Esophagus mucosa (tissue), 1 donor: ENCODE measurements at regions not wholly inside any gene's neighbourhood (a gene's known extent, or its start where the extent isn't known, plus 50 kb on each side); places are given as distances from the start of the nearest gene placed in this dataset.

Experiments
- ATAC-seq: fragments of 200-7000 bp; cut with Tn5 transposase; one replicate; pipeline ENCODE4 v1.9.1; 2020
- donor health status: DM: yes; HTN: yes; CAD: no.

GRCh38 chr10:62715383-62715782, 89.1 kb upstream of the ADO start:
- ATAC-seq, result no peak

DNA sequence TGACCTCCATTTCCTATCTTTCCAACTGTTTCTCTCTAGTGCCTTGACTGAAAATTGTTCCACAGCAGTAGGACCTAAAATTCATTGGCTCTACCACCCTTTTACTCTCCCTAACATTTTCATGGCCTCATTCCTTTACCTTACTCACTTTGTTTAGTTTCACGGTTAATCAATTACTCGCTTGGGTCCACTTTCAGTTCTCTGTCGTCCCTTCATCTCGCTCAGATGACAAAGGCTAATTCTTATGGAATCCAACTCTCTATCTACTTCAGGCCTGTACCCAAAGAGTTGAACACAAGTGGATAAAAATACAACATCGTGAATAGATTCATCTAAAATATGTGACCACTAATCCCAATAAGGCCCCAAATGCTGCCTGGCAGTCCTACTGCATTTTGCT, 85.9 kb upstream of the ADO start:
- no peak for ATAC-seq

DNA sequence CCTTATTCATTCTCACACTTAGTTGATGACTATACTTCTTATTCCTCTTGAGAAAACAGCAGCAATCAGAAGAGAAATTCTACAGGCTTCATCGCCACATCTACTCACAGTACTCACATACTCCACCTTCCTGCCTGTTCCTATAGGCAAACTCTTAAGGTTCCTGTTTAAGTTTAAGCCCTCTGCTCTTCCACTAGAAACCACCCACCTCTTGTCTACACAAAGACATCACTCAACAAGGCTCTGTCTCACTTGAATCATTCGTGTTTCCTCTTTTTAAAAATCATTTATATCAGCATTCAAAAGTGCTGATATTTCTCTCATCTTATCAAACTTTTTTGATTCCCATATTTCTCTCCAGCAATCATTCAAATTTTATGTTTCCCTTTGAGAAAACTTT, 85.5 kb upstream of the ADO start:
- no peak for ATAC-seq

GRCh38 chr10:62721687-62722086, 82.8 kb upstream of the ADO start:
- ATAC-seq, result no peak

DNA sequence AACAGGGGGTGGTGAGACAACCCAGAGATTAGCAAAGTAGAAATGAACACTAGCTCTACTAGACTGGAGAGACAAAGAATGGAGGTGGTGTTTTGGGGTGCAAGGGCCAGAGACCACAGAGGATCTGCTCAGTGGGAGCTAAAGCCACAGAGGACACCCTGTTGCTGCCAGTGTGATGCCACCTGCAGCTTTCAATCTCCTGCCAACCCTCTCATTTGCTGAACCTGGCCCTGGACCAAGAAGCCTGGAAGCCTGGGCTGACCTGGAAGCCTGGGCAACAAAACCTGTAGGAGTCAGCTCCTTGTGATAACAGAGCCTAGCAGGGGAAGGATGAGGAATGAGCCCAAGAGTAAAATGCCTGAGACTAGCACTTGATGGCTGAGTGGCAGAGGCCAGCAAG, 81.1 kb upstream of the ADO start:
- ATAC-seq, result no peak

DNA sequence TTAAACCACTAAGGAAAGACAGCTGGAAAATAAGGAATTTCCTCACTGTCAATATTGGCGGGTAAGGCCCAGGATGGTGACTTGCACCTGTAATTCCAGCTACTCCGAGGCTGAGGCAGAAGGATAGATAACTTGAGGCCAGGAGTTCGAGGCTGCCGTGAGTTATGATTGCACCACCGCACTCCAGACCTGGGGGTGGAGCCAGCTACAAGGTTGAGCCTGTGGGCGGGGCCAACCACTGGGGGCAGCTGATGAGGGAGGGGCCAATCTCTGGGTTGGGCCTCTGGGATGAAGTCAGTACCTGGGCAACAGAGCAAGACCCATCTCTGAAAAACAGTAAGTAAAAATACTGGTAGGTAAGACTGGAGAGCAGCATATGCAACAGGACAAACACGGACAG, 80.1 kb upstream of the ADO start:
- ATAC-seq, result no peak

GRCh38 chr10:62726142-62726541, 78.4 kb upstream of the ADO start:
- no peak for ATAC-seq

DNA sequence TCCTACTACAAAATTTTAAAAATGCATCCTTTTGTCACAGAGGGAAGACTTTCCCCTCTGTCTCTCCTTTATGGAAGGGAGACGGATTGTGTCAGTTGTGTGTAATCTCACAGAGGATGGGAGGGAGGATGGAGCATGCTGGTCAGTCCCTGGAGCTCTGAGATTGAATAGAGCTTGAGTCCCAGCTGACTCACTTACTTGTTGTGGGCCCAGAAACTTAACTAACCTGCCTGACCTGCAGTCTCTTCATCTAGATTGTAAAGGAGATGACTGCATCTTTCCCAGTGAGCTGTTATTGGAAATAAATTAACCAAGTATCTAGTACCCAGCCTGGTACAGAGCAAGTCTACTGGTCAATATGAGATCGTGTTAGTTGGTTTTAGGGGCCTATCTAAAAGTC, 77.9 kb upstream of the ADO start:
- ATAC-seq, result no peak

DNA sequence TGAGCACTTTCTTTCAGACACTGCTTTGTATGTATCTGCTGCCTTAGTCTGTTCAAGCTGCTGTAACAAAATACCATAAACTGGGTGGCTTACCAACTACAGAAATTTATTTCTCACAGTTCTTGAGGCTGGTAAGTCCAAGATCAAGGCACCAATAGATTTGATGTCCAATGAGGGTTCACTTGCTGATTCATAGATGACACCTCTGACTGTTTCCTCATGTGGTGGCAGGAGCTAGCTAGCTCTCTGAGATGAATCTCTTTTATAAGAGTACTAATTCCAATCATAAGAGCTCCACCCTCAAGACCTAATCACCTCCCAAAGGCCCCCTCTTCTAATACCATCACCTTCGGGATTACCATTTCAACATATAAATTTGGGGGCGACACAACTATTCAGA, 76.6 kb upstream of the ADO start:
- ATAC-seq, result no peak

DNA sequence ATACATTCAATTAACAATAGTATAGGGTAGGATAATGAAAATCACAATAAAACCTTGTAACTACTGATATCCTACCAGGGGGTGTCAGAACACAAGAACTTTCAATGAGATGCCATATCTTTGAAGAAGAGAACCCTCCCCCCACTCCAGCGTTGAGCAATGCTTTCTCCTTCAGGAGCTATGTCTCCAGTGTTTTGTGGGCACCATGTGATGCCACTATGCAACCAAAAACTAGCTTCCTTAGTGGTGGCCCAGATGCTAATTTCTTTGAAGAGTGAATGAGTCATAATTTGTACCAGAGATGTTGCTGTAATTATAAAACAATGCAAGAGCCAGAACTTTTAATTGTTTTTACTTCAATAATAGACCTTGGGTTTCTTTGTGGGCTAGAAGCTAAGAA, 76.0 kb upstream of the ADO start:
- no peak for ATAC-seq

GRCh38 chr10:62732841-62733653, 71.5 kb upstream of the ADO start:
- peak; percentile 25 for ATAC-seq

DNA sequence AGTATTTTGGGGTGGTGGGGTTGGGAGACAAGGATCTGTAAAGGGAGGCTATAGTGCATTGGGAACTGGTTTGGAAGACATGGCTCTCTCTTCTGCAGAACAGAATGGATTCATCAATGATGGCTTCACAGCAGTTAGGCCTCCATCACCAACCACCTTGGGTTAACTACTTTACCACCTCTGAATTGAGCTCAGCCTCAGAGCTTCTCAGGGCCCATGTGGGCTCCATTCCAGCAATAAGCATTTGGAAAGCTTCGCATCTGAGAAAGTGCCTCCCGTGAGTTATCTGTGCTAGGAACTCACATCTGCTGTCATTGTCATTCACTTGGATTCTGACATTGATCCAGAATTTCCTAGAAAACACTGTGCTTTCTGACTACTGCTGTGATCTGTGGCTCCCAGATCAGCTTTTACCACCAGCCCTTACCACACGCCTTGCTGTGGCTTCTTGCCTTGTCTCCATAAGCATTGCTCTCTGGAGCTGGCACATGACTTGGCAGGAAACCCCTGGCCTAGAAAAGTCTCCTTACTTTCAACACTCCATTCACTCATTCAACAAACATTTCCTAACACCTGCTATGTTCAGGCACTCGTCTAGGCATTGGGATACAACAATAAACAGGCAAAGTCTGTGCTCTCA, 70.7 kb upstream of the ADO start:
- no peak for ATAC-seq

DNA sequence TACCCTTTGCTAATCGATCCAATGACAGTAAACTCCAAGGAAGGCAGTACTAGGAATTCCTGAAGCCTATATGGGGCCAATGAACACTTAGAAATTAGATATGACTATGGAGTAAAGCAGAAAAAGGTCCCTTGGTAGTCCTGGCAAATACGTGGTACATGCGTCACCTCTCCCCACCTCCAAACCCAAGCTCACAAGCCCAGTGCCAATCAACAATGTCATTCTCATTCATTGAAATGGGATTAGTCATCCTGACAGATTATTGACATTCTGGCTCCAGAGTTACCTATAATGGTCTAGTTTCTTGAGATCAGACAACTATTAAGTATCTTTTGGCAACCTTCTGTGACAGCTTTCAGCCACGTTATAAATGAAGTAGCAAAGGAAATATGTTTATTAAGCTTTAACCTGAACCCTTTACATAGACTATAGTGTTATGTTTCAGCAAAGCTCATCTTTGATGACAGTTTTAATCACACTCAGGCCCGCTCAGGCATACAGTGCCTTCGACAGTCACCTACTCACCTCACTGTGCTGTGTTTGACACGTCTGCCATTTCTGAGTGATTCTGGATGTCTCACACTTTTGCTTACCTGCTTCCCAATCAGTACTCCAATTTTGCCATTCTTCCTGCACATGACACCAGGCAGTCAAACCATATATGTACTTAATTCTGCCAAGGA, 69.6 kb upstream of the ADO start:
- ATAC-seq, result no peak

- no peak for ATAC-seq
Observed at GRCh38 chr10:62735464-62736167, 68.9 kb upstream of the ADO start.

DNA sequence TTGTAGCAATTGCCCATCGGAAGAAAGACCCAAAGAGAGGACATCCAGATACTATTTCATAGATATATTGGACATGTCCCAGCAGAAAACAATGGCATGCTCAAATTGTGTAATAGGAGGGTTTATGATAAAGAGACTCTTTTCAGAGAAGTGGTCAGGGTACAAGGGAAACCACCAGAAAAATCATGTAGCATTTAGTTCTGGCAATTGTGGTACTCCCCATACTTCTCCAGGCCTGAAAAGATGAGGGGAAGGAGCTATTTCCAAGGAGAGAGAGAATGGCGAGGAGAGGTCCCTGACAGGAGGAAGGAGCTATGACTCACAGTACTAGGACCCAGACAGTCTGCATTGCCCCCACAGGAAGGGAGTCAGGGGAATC, 68.4 kb upstream of the ADO start:
- no peak for ATAC-seq

GRCh38 chr10:62738916-62739315, 65.6 kb upstream of the ADO start:
- ATAC-seq, result no peak

DNA sequence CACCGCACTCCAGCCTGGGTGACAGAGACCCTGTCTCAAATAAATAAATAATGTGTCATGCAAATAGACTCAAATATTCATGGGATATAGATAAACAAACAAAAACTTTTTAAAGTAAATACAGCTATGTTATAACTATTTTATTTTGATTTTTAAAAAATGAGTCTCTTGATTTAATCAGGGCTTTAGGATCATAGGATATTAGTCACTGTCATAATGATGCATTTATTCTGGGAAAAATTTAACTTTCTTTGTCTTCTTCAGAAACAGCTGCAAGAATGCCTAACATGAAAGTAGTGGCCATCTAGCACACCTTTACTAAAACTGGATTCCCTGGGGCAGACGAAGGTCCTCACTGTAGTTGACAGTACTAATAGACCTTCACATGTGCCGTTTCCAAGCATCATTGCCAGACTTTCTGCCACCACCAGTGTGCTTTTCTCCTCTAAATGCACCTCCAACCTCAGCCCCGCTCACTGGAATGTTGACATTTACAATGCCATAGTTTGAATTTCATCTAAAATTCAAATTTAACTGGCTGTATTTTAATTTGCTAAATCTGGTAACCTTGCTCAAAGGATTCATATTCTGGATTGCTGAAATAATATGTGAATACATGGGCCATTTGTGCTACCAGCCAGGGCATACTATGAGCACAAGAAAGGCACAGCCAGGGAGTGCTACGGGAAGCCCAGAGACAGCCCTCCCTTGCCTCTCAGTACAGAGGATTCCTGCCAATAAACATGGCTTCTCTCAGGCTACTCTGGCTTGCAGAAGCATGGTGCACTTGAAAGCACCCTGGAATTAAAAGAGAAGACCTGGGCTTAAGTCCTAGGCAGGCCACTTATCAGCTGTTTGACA, 63.4 kb upstream of the ADO start:
- no peak for ATAC-seq

DNA sequence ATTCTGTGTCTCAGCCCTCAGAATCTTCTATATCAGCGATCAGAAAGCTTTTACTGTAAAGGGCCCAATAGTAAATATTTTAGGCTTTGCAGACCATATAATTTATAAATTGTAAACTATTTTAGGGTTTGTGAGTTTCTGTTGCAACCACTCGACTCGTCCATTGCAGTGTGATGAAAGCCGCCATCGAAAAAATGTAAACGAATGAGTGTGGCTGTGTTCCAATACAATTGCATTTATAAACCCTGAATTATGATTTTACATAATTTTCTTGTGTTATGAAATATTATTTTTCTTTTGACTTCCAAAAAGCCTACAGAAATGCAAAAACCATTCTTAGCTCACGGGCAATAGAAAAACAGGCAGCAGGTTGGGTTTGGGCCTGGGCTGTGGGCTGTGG, 62.5 kb upstream of the ADO start:
- no peak for ATAC-seq

- no peak for ATAC-seq
Observed at GRCh38 chr10:62742536-62743061, 61.9 kb upstream of the ADO start.

DNA sequence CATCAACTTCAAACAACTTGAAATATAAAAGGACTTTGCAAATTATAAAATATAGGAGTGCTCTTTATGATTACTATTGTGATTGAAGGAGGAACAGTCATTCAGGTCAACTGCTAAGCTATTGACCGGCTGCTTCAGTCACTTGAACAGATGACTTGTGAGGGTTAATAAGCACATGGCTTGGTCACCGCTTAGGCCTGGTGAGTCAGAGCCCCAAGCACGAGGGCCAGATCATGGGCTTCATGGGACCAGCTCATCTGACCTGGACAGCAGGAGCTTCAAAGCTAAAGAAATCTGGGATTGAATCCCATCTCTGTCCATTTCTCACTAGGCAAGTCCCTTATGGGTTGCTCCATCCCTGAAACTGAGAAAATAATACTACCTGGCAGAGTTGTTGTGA, 60.4 kb upstream of the ADO start:
- no peak for ATAC-seq

DNA sequence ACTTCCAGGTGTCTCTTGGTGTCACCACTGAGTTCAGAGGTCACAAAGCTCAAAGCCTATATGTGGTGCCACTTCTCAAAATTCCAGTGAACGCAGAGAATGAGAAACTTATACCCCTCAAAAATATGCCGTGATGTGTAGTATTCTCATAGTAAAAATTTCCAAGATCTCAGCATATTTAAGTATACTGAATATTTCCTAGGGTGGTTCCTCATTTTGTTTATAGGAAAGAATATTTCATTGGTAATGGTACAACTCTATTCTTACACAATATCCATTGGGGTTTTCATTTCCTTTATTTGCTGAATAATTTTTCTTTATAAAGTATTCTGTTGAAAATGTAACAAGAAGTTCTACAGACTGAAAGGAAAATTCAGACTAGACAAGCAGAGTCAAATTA, 58.9 kb upstream of the ADO start:
- ATAC-seq, result no peak
